ENCODE measurements at regions not wholly inside any gene's neighbourhood (a gene's known extent, or its start where the extent isn't known, plus 50 kb on each side); places are given as distances from the start of the nearest gene placed in this dataset.

GRCh38 chr14:87097015-87097414 is 896.0 kb downstream of the GALC start:
- no peak for TF ChIP-seq CTCF (IDR thresholded peaks at IDR 0.05)

- no peak for TF ChIP-seq CTCF (IDR thresholded peaks at IDR 0.05)
Measured at GRCh38 chr14:87094913-87095312, 898.1 kb downstream of the GALC start.

- TF ChIP-seq CTCF (IDR thresholded peaks at IDR 0.05), result no peak
Measured at GRCh38 chr14:87088588-87088987, 904.4 kb downstream of the GALC start.

- no peak for TF ChIP-seq CTCF (IDR thresholded peaks at IDR 0.05)
Measured at GRCh38 chr14:87087881-87088280, 905.1 kb downstream of the GALC start.

GRCh38 chr14:87084908-87085307 is 908.1 kb downstream of the GALC start:
- TF ChIP-seq CTCF (IDR thresholded peaks at IDR 0.05), result no peak

- TF ChIP-seq CTCF (IDR thresholded peaks at IDR 0.05), result no peak
Measured at GRCh38 chr14:87082917-87083316, 910.1 kb downstream of the GALC start.

- TF ChIP-seq CTCF (IDR thresholded peaks at IDR 0.05), result no peak
Measured at GRCh38 chr14:87081004-87081403, 912.0 kb downstream of the GALC start.

- no peak for TF ChIP-seq CTCF (IDR thresholded peaks at IDR 0.05)
Measured at GRCh38 chr14:87080146-87080545, 912.8 kb downstream of the GALC start.

Data from LNCAP (cell line).